HCT116 (cell line): ENCODE measurements at regions not wholly inside any gene's neighbourhood (a gene's known extent, or its start where the extent isn't known, plus 50 kb on each side); places are given as distances from the start of the nearest gene placed in this dataset.

Experiments
- ATAC-seq: fragments of 200-7000 bp; cut with Tn5 transposase; 2 replicates; pipeline ENCODE4 v1.9.1; 2020; ENCODE audit warnings: mild to moderate bottlenecking, moderate library complexity
- BruUV-seq: library from RNA; stranded (reverse); fragments of 400-500 nt; replicated peaks from 2 replicates; lab custom pipeline; 2021; lab: Mats Ljungman, UMichigan
- CTCF ChIA-PET: fragments of 300-600 bp; sonication (Branson Sonifier 250); formaldehyde crosslinking; loops from one replicate; lab custom pipeline; 2021; ENCODE audit warnings: antibody characterized with exemption; lab: Charles Lee
- POLR2A ChIA-PET: fragments of 300-600, 350-600 bp; sonication (Branson Sonifier 250); formaldehyde crosslinking; loops from one replicate; lab custom pipeline; 2021; ENCODE audit warnings: antibody characterized with exemption; lab: Charles Lee
- RAD21 ChIA-PET, 2 experiments: fragments of 300-600 bp; sonication (Branson Sonifier 250); formaldehyde crosslinking; loops; one replicate each; lab custom pipeline; 2023; ENCODE audit warnings: low total read pairs in 2 of 2; ENCODE audit not compliant: uncharacterized antibody in 2 of 2, unreplicated experiment in 2 of 2, low non-redundant PET in 1 of 2; lab: Charles Lee
- DNase-seq: peaks from one replicate; pipeline ENCODE4 v3.0.0-alpha.2; 2010; ENCODE audit warnings: low read depth, low spot score
- H2AFZ ChIP-seq: fragments of 200-600 bp; shearing (Covaris generic), sonication (generic); 2 replicates; pipeline ENCODE4 v1.6.1; 2017; ENCODE audit warnings: low read depth, mixed run types, mixed read lengths, antibody characterized with exemption, low read length; ENCODE audit not compliant: poor library complexity, severe bottlenecking
- H3K27ac ChIP-seq: 2 replicates; pipeline ENCODE4 v1.5.1; 2012; ENCODE audit warnings: low read depth, low read length
- H3K27me3 ChIP-seq: fragments of 200-600 bp; sonication (generic); 2 replicates; pipeline ENCODE4 v1.6.1; 2016; ENCODE audit warnings: mixed run types, low read length, mixed read lengths; ENCODE audit not compliant: insufficient read depth
- H3K36me3 ChIP-seq, 2 experiments: fragments of 200-500 bp in 1 of 2; fragments of 200-600 bp in 1 of 2; sonication (Bioruptor generic) in 1 of 2; sonication (generic) in 1 of 2; 2 replicates each; pipeline versions ENCODE4 v1.5.1 to v1.6.1; 2014 to 2016; ENCODE audit warnings: low read length in 2 of 2, inconsistent platforms in 1 of 2, mixed read lengths in 1 of 2, mixed run types in 1 of 2; ENCODE audit not compliant: insufficient read depth in 2 of 2, control insufficient read depth in 1 of 2
- H3K4me1 ChIP-seq, 2 experiments: fragments of 200-600 bp in 1 of 2; sonication (generic) in 1 of 2; 2 replicates each; pipeline versions ENCODE4 v1.5.1 to v1.6.1; 2012 to 2017; ENCODE audit warnings: low read length in 2 of 2, inconsistent platforms in 1 of 2, mild to moderate bottlenecking in 1 of 2, mixed read lengths in 1 of 2, mixed run types in 1 of 2, moderate library complexity in 1 of 2; ENCODE audit not compliant: insufficient read depth in 2 of 2, control insufficient read depth in 1 of 2
- H3K4me2 ChIP-seq: fragments of 200-600 bp; sonication (generic); 2 replicates; pipeline ENCODE4 v1.6.1; 2017; ENCODE audit warnings: mixed run types, low read length, mixed read lengths
- H3K4me3 ChIP-seq, 2 experiments: fragments of 200-600 bp in 1 of 2; sonication (generic) in 1 of 2; replicated peaks in 1 of 2; 2 replicates each; pipeline ENCODE4 v1.5.1; 2011 to 2016; ENCODE audit warnings: low read length in 2 of 2, control low read depth in 1 of 2, low read depth in 1 of 2, mild to moderate bottlenecking in 1 of 2, mixed read lengths in 1 of 2, mixed run types in 1 of 2
- H3K79me2 ChIP-seq: fragments of 200-600 bp; sonication (generic); 2 replicates; pipeline ENCODE4 v1.6.1; 2017; ENCODE audit warnings: mild to moderate bottlenecking, mixed run types, low read length, moderate library complexity, mixed read lengths; ENCODE audit not compliant: insufficient read depth
- H3K9ac ChIP-seq: fragments of 200-600 bp; sonication (generic); 2 replicates; pipeline ENCODE4 v1.6.1; 2016; ENCODE audit warnings: low read length, mixed read lengths
- H3K9me2 ChIP-seq: fragments of 200-600 bp; sonication (generic), shearing (Covaris generic); 2 replicates; pipeline ENCODE4 v1.6.1; 2017; ENCODE audit warnings: mixed run types, mild to moderate bottlenecking, moderate library complexity; ENCODE audit not compliant: insufficient read depth
- H3K9me3 ChIP-seq, 2 experiments: fragments of 200-500 bp in 1 of 2; fragments of 200-600 bp in 1 of 2; sonication (Bioruptor generic) in 1 of 2; sonication (generic) in 1 of 2; 2 replicates each; pipeline ENCODE4 v1.6.1; 2014 to 2017; ENCODE audit warnings: low read length in 2 of 2, mixed read lengths in 2 of 2, inconsistent platforms in 1 of 2, low read depth in 1 of 2, mild to moderate bottlenecking in 1 of 2, mixed run types in 1 of 2, moderate library complexity in 1 of 2; ENCODE audit not compliant: control insufficient read depth in 1 of 2, insufficient read depth in 1 of 2
- H4K20me1 ChIP-seq: fragments of 200-600 bp; sonication (generic), shearing (Covaris generic); 2 replicates; pipeline ENCODE4 v1.6.1; 2017; ENCODE audit warnings: mixed run types, mild to moderate bottlenecking, moderate library complexity; ENCODE audit not compliant: insufficient read depth
- CBX3 ChIP-seq: IDR thresholded peaks from 2 replicates; pipeline ENCODE4 v1.6.1; 2012; ENCODE audit warnings: low read depth
- EGR1 ChIP-seq: IDR thresholded peaks from 2 replicates; pipeline ENCODE4 v1.6.1; 2012; ENCODE audit warnings: low read depth
- FOSL1 ChIP-seq: IDR thresholded peaks from 2 replicates; pipeline ENCODE4 v1.6.1; 2012; ENCODE audit warnings: low read depth
- POLR2AphosphoS5 ChIP-seq: IDR thresholded peaks from 2 replicates; pipeline ENCODE4 v1.6.1; 2011; ENCODE audit warnings: mild to moderate bottlenecking, low read depth, low read length, moderate library complexity
- SP1 ChIP-seq: IDR thresholded peaks from 2 replicates; pipeline ENCODE4 v1.6.1; 2012; ENCODE audit warnings: low read depth
- TCF7L2 ChIP-seq: IDR thresholded peaks from 2 replicates; pipeline ENCODE4 v1.7.0; 2011; ENCODE audit warnings: borderline replicate concordance, inconsistent platforms; ENCODE audit not compliant: insufficient read depth, insufficient read length; ENCODE audit errors: extremely low read depth
- ZFX ChIP-seq: fragments of 450-650 bp; IDR thresholded peaks from 2 replicates; pipeline ENCODE4 v1.6.1; 2017
- intact Hi-C: fragments of 100-400 bp; cut with micrococcal nuclease; formaldehyde crosslinking; loops from 2 replicates; pipeline ENCODE4 v1.10.0; 2022
- TF ChIP-seq, protein P1 (sequence below): IDR thresholded peaks from 2 replicates; pipeline ENCODE4 v1.6.1; 2012
- TF ChIP-seq, protein P2 (sequence below), 3 experiments: fragments of 200-600 bp in 1 of 3; sonication (generic) in 1 of 3; IDR thresholded peaks in 2 of 3; conservative IDR thresholded peaks in 1 of 3; 2 replicates each; pipeline ENCODE4 v1.5.1; 2012 to 2017; ENCODE audit warnings: low read depth in 2 of 3, low read length in 2 of 3, antibody characterized with exemption in 1 of 3, borderline replicate concordance in 1 of 3, control low read depth in 1 of 3, mild to moderate bottlenecking in 1 of 3, mixed read lengths in 1 of 3, mixed run types in 1 of 3, moderate library complexity in 1 of 3; ENCODE audit not compliant: insufficient read depth in 1 of 3
- TF ChIP-seq, protein P3 (sequence below): IDR thresholded peaks from 2 replicates; pipeline ENCODE4 v1.6.1; 2012

DNA sequence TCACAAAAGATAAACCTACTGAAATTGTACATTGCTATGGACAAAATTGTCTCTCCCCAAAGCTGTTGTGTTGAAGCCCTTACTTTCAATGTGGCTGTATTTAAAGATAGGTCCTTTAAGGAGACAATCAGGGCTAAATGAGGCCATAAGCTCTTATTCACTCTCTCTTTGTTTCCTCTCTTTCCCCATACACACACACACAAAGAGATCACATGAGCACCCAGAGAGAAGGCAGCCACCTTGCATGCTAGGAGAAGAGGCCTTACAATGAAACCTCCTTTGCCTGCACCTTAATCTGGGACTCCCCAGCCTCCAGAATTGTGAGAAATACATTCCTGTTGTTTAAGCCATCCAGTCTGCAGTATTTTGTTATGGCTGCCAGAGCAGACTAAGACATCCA, 1295.6 kb upstream of the CDH6 start:
- Histone ChIP-seq H3K79me2 (no peaks in the 10 kb centered on the region), H3K9me2 (no peaks in the 10 kb centered on the region), H3K4me1 (no peaks in the 10 kb centered on the region), H3K9me3 (peaks cover 23 to 31% of the 10 kb centered on the region in 2 experiments; a peak in 3 of 4 replicates), H3K36me3 (no peaks in the 10 kb centered on the region)
- DNase-seq, result no peak
- TF ChIP-seq TCF7L2, result no peak
- TF ChIP-seq ZFX, result no peak
- no peak for TF ChIP-seq EGR1
- TF ChIP-seq, protein P1, sequence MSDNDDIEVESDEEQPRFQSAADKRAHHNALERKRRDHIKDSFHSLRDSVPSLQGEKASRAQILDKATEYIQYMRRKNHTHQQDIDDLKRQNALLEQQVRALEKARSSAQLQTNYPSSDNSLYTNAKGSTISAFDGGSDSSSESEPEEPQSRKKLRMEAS, result no peak
- TF ChIP-seq CBX3, result no peak
- no peak for TF ChIP-seq POLR2AphosphoS5
- TF ChIP-seq SP1, result no peak
- no peak for TF ChIP-seq FOSL1
- TF ChIP-seq, protein P2, sequence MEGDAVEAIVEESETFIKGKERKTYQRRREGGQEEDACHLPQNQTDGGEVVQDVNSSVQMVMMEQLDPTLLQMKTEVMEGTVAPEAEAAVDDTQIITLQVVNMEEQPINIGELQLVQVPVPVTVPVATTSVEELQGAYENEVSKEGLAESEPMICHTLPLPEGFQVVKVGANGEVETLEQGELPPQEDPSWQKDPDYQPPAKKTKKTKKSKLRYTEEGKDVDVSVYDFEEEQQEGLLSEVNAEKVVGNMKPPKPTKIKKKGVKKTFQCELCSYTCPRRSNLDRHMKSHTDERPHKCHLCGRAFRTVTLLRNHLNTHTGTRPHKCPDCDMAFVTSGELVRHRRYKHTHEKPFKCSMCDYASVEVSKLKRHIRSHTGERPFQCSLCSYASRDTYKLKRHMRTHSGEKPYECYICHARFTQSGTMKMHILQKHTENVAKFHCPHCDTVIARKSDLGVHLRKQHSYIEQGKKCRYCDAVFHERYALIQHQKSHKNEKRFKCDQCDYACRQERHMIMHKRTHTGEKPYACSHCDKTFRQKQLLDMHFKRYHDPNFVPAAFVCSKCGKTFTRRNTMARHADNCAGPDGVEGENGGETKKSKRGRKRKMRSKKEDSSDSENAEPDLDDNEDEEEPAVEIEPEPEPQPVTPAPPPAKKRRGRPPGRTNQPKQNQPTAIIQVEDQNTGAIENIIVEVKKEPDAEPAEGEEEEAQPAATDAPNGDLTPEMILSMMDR (IDR thresholded peaks at IDR 0.05 in 2 of 3, conservative IDR thresholded peaks at IDR 0.05 in 1 of 3; ENCODE audit: borderline replicate concordance in 1 of 3, insufficient read depth in 1 of 3, low read depth in 2 of 3, low read length in 2 of 3), result no peak
- TF ChIP-seq, protein P3, sequence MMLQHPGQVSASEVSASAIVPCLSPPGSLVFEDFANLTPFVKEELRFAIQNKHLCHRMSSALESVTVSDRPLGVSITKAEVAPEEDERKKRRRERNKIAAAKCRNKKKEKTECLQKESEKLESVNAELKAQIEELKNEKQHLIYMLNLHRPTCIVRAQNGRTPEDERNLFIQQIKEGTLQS, result no peak
- TF ChIP-seq, all 23 proteins: peak for 0
- intact Hi-C loops, result no loop called here
- no peak overlapping the region for H2AFZ ChIP-seq
- ATAC-seq, result no peak
- CTCF ChIA-PET, result no interaction called here
- no peak overlapping the region for H3K4me2 ChIP-seq
- H3K27ac ChIP-seq, result no peak overlapping the region
- H4K20me1 ChIP-seq, result no peaks in the 10 kb centered on the region
- no TSS peak for BruUV-seq
- no peak overlapping the region for H3K9ac ChIP-seq
- RAD21 ChIA-PET, result no interaction called here
- H3K4me3 ChIP-seq, result no peak overlapping the region
- POLR2A ChIA-PET, result no interaction called here
- no peaks in the 10 kb centered on the region for H3K27me3 ChIP-seq
